GM06990 (cell line): ENCODE measurements at regions not wholly inside any gene's neighbourhood (a gene's known extent, or its start where the extent isn't known, plus 50 kb on each side); places are given as distances from the start of the nearest gene placed in this dataset.

Experiments
- DNase-seq: peaks from one replicate; pipeline ENCODE4 v3.0.0-alpha.2; 2011; ENCODE audit not compliant: insufficient read length; ENCODE audit errors: extremely low read depth
- H3K27me3 ChIP-seq: replicated peaks from 2 replicates; pipeline ENCODE4 v1.6.0; 2011; ENCODE audit warnings: low read length; ENCODE audit not compliant: control insufficient read depth, insufficient read depth
- H3K36me3 ChIP-seq: 2 replicates; pipeline ENCODE4 v1.5.1; 2011; ENCODE audit warnings: low read length; ENCODE audit not compliant: control insufficient read depth, insufficient read depth
- H3K4me3 ChIP-seq: replicated peaks from 2 replicates; pipeline ENCODE4 v1.5.1; 2011; ENCODE audit warnings: low read depth, mild to moderate bottlenecking, control low read depth, low read length
- CTCF ChIP-seq: IDR thresholded peaks from 2 replicates; pipeline ENCODE4 v1.5.1; 2011; ENCODE audit warnings: low read length, control low read depth, mild to moderate bottlenecking, inconsistent platforms; ENCODE audit not compliant: insufficient read depth, poor library complexity, severe bottlenecking

DNA sequence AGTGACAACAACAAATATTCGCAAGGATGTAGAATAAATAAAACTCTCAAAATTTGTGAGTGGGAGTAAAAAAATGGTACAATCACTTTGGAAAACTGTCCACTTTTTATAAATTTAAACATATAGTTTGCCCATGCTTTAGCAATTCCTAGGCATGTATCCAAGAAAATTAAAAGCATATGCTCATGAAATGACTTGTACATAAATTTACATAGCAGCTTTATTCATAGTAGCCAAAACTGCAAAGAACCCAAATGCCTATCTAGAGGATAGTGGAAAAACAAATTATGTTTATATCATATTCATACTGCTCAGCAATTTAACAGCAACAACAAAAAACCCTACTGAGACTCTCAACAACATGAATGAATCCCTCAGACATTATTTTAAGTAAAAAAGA lies 363.6 kb upstream of the CCDC54 start:
- no peak for TF ChIP-seq CTCF

GRCh38 chr3:107024551-107025026 lies 352.6 kb upstream of the CCDC54 start:
- TF ChIP-seq CTCF: no peak
- Histone ChIP-seq H3K27me3 (no peaks in the 10 kb centered on the region), H3K36me3 (no peaks in the 10 kb centered on the region), H3K4me3 (no peak overlapping the region)
- no peak for DNase-seq

More for the DNA sequence above, 363.6 kb upstream of the CCDC54 start:
- Histone ChIP-seq H3K36me3 (no peaks in the 10 kb centered on the region), H3K4me3 (no peak overlapping the region), H3K27me3 (no peaks in the 10 kb centered on the region)
- DNase-seq: no peak

DNA sequence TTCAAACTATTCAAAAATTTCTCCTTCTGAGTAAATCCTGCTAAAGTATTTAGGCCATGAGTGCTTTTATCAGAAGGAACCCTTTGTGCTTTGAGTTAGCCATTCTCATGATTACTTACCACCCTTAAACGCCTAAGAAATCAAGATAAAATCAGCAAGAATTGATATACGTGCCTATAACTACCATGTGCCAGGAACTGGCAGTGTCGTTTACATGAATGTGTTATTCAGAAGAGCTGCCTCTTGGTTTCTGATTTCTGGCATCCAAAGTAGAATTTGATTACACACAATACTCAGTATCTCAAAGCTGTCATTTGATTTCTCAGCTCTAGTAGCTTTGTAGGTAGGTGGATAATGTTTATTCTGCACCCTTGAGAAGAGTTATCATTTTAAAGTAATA lies 351.3 kb upstream of the CCDC54 start:
- Histone ChIP-seq H3K4me3 (no peak overlapping the region), H3K36me3 (no peaks in the 10 kb centered on the region), H3K27me3 (no peaks in the 10 kb centered on the region)
- DNase-seq: no peak
- TF ChIP-seq CTCF: no peak

GRCh38 chr3:107028086-107028485 lies 349.2 kb upstream of the CCDC54 start:
- no peak for TF ChIP-seq CTCF
- no peaks in the 10 kb centered on the region for H3K36me3 ChIP-seq
- H3K4me3 ChIP-seq: no peak overlapping the region
- no peak for DNase-seq
- H3K27me3 ChIP-seq: no peaks in the 10 kb centered on the region

DNA sequence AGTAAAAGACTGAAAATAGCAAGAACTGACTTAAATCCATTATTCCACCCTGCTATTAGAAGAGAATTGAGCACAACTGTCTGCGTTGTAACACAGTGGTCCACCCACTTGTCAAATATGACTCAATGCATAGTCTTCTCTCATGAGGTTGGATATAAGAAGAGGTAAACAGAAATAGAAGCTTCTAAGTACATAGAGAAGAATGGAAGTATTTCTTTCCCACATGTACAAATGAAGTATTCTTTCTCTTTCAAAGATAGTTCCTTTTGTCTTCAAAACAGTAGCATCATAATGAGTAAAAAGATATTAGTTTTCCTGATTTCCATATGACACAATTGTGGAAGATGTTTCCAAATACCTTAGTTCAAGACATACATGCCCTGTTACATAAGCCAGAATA lies 348.6 kb upstream of the CCDC54 start:
- DNase-seq: no peak
- Histone ChIP-seq H3K27me3 (no peaks in the 10 kb centered on the region), H3K36me3 (no peaks in the 10 kb centered on the region), H3K4me3 (no peak overlapping the region)
- no peak for TF ChIP-seq CTCF

DNA sequence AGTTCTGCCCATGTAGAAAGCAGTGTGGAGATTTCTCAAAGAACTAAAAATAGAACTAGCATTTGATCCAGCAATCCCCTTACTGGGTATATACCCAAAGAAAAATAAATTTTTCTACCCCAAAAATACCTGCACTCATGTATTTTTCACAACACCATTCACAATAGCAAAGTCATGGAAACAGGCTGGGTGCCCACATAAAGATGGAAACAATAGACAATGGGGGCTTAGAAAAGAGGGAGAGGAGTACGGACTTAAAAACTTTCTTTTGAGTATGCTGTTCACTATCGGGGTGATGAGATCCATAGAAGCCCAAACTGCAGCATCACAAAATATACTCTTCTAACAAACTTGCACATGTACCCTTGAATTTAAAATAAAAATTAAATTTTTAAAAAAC lies 345.1 kb upstream of the CCDC54 start:
- H3K27me3 ChIP-seq: no peaks in the 10 kb centered on the region
- TF ChIP-seq CTCF: no peak
- H3K36me3 ChIP-seq: no peaks in the 10 kb centered on the region
- no peak for DNase-seq
- no peak overlapping the region for H3K4me3 ChIP-seq
